ENCODE measurements at regions not wholly inside any gene's neighbourhood (a gene's known extent, or its start where the extent isn't known, plus 50 kb on each side); places are given as distances from the start of the nearest gene placed in this dataset.

- H3K9me3 ChIP-seq (ENCODE audit: low read length) = no peaks in the 10 kb centered on the region
- H3K9me2 ChIP-seq (replicated peaks; ENCODE audit: insufficient read depth, low read length) = no peaks in the 10 kb centered on the region
- H3K4me3 ChIP-seq (ENCODE audit: low read length) = no peak overlapping the region
- no peaks in the 10 kb centered on the region for H3K36me3 ChIP-seq (ENCODE audit: insufficient read depth, low read length)
- no peak overlapping the region for H3K27ac ChIP-seq (ENCODE audit: low read length)
- no peak overlapping the region for H2AFZ ChIP-seq (ENCODE audit: low read length)
- no peak for DNase-seq
- H3K27me3 ChIP-seq (ENCODE audit: low read length) = no peaks in the 10 kb centered on the region
- no peak overlapping the region for H3K4me2 ChIP-seq (ENCODE audit: low read depth, low read length, poor library complexity, severe bottlenecking)
- no peaks in the 10 kb centered on the region for H3K79me2 ChIP-seq (ENCODE audit: low read length)
- H4K20me1 ChIP-seq (ENCODE audit: insufficient read depth, low read depth, low read length) = no peaks in the 10 kb centered on the region
- H3K9ac ChIP-seq (ENCODE audit: low read length) = no peak overlapping the region
- no peaks in the 10 kb centered on the region; the same call in 1 of the 2 replicates for H3K4me1 ChIP-seq (ENCODE audit: low read length)
Observed at GRCh38 chr4:20391912-20392311, 140.2 kb downstream of the SLIT2 start.

GRCh38 chr4:20393486-20394100 lies 141.9 kb downstream of the SLIT2 start:
- no peak for DNase-seq
- H3K9ac ChIP-seq (ENCODE audit: low read length) = no peak overlapping the region
- no peaks in the 10 kb centered on the region for H3K79me2 ChIP-seq (ENCODE audit: low read length)
- no peak overlapping the region for H3K27ac ChIP-seq (ENCODE audit: low read length)
- no peaks in the 10 kb centered on the region for H4K20me1 ChIP-seq (ENCODE audit: insufficient read depth, low read depth, low read length)
- no peak overlapping the region for H2AFZ ChIP-seq (ENCODE audit: low read length)
- no peak overlapping the region for H3K4me2 ChIP-seq (ENCODE audit: low read depth, low read length, poor library complexity, severe bottlenecking)
- H3K9me2 ChIP-seq (replicated peaks; ENCODE audit: insufficient read depth, low read length) = no peaks in the 10 kb centered on the region
- H3K4me3 ChIP-seq (ENCODE audit: low read length) = no peak overlapping the region
- H3K4me1 ChIP-seq (ENCODE audit: low read length) = no peaks in the 10 kb centered on the region; the same call in 1 of the 2 replicates
- no peaks in the 10 kb centered on the region for H3K36me3 ChIP-seq (ENCODE audit: insufficient read depth, low read length)
- no peaks in the 10 kb centered on the region for H3K27me3 ChIP-seq (ENCODE audit: low read length)
- no peaks in the 10 kb centered on the region for H3K9me3 ChIP-seq (ENCODE audit: low read length)

DNA sequence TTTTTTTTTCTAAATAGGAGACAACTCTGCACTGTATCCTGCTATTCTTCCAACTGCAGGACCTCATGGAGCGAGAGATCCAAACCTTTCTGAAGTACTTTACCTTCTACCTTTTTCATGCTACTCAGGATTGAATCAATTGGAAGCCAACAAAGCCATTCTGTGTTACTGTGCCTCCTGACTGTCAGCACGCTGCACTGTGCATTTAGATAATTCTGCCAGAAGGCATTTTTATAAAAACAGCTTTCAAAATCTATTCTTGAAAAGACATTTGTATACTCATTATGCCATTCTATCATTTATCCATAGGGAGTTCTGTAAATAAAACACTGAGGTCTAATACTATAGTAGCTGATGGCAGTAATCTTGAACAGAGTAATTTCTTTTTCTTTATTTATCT lies 142.8 kb downstream of the SLIT2 start:
- H4K20me1 ChIP-seq (ENCODE audit: insufficient read depth, low read depth, low read length) = no peaks in the 10 kb centered on the region
- H3K9me2 ChIP-seq (replicated peaks; ENCODE audit: insufficient read depth, low read length) = no peaks in the 10 kb centered on the region
- no peak overlapping the region for H3K4me2 ChIP-seq (ENCODE audit: low read depth, low read length, poor library complexity, severe bottlenecking)
- no peaks in the 10 kb centered on the region for H3K36me3 ChIP-seq (ENCODE audit: insufficient read depth, low read length)
- DNase-seq = no peak
- no peaks in the 10 kb centered on the region for H3K9me3 ChIP-seq (ENCODE audit: low read length)
- H3K4me3 ChIP-seq (ENCODE audit: low read length) = no peak overlapping the region
- no peaks in the 10 kb centered on the region for H3K79me2 ChIP-seq (ENCODE audit: low read length)
- no peaks in the 10 kb centered on the region; the same call in 1 of the 2 replicates for H3K4me1 ChIP-seq (ENCODE audit: low read length)
- no peaks in the 10 kb centered on the region for H3K27me3 ChIP-seq (ENCODE audit: low read length)
- H2AFZ ChIP-seq (ENCODE audit: low read length) = no peak overlapping the region
- no peak overlapping the region for H3K9ac ChIP-seq (ENCODE audit: low read length)
- no peak overlapping the region for H3K27ac ChIP-seq (ENCODE audit: low read length)

- Histone ChIP-seq H3K9me2 (replicated peaks; ENCODE audit: insufficient read depth, low read length) (no peaks in the 10 kb centered on the region), H4K20me1 (ENCODE audit: insufficient read depth, low read depth, low read length) (no peaks in the 10 kb centered on the region), H3K79me2 (ENCODE audit: low read length) (no peaks in the 10 kb centered on the region), H3K4me1 (ENCODE audit: low read length) (no peaks in the 10 kb centered on the region; the same call in 1 of the 2 replicates), H3K4me3 (ENCODE audit: low read length) (no peak overlapping the region), H3K9me3 (ENCODE audit: low read length) (no peaks in the 10 kb centered on the region), H3K4me2 (ENCODE audit: low read depth, low read length, poor library complexity, severe bottlenecking) (no peak overlapping the region), H3K9ac (ENCODE audit: low read length) (no peak overlapping the region), H3K27me3 (ENCODE audit: low read length) (no peaks in the 10 kb centered on the region), H3K36me3 (ENCODE audit: insufficient read depth, low read length) (no peaks in the 10 kb centered on the region), H3K27ac (ENCODE audit: low read length) (no peak overlapping the region), H2AFZ (ENCODE audit: low read length) (no peak overlapping the region)
- DNase-seq = peak; percentile 70
Observed at GRCh38 chr4:20395160-20395773, 143.6 kb downstream of the SLIT2 start.

- Histone ChIP-seq H3K27me3 (ENCODE audit: low read length) (no peaks in the 10 kb centered on the region), H3K4me1 (ENCODE audit: low read length) (peaks cover 49% of the 10 kb centered on the region), H3K9ac (ENCODE audit: low read length) (peak overlapping the region; percentile 35), H3K27ac (ENCODE audit: low read length) (peak overlapping the region; percentile 96), H2AFZ (ENCODE audit: low read length) (peak overlapping the region; percentile 42; the same call in 1 of the 2 replicates), H3K4me2 (ENCODE audit: low read depth, low read length, poor library complexity, severe bottlenecking) (peak overlapping the region; percentile 65), H4K20me1 (ENCODE audit: insufficient read depth, low read depth, low read length) (no peaks in the 10 kb centered on the region), H3K36me3 (ENCODE audit: insufficient read depth, low read length) (no peaks in the 10 kb centered on the region), H3K79me2 (ENCODE audit: low read length) (no peaks in the 10 kb centered on the region), H3K9me2 (replicated peaks; ENCODE audit: insufficient read depth, low read length) (0 out of 2 replicates have a peak, but pooled peaks cover 3% of the 10 kb centered on the region), H3K9me3 (ENCODE audit: low read length) (no peaks in the 10 kb centered on the region), H3K4me3 (ENCODE audit: low read length) (peak overlapping the region; percentile 42; the same call in 1 of the 2 replicates)
- DNase-seq = peak; percentile 77
Observed at GRCh38 chr4:20403290-20403689, 151.6 kb downstream of the SLIT2 start.

- Histone ChIP-seq H3K9me3 (ENCODE audit: low read length) (no peaks in the 10 kb centered on the region), H3K27me3 (ENCODE audit: low read length) (no peaks in the 10 kb centered on the region)
Observed at GRCh38 chr4:20403846-20404245, 152.1 kb downstream of the SLIT2 start.

GRCh38 chr4:20408611-20409010 lies 156.9 kb downstream of the SLIT2 start:
- peak overlapping the region; percentile 47 for H3K4me2 ChIP-seq (ENCODE audit: low read depth, low read length, poor library complexity, severe bottlenecking)
- peak overlapping the region; percentile 23; the same call in 1 of the 2 replicates for H3K4me3 ChIP-seq (ENCODE audit: low read length)
- H4K20me1 ChIP-seq (ENCODE audit: insufficient read depth, low read depth, low read length) = no peaks in the 10 kb centered on the region
- no peaks in the 10 kb centered on the region for H3K27me3 ChIP-seq (ENCODE audit: low read length)
- peak overlapping the region; percentile 44 for H2AFZ ChIP-seq (ENCODE audit: low read length)
- no peaks in the 10 kb centered on the region for H3K9me2 ChIP-seq (replicated peaks; ENCODE audit: insufficient read depth, low read length)
- H3K79me2 ChIP-seq (ENCODE audit: low read length) = no peaks in the 10 kb centered on the region
- H3K9me3 ChIP-seq (ENCODE audit: low read length) = no peaks in the 10 kb centered on the region
- H3K9ac ChIP-seq (ENCODE audit: low read length) = peak overlapping the region; percentile 37
- DNase-seq = peak; percentile 58
- H3K4me1 ChIP-seq (ENCODE audit: low read length) = peaks cover 33% of the 10 kb centered on the region
- peak overlapping the region; percentile 88 for H3K27ac ChIP-seq (ENCODE audit: low read length)
- no peaks in the 10 kb centered on the region for H3K36me3 ChIP-seq (ENCODE audit: insufficient read depth, low read length)

More at GRCh38 chr4:20403846-20404245, 152.1 kb downstream of the SLIT2 start:
- peaks cover 54% of the 10 kb centered on the region for H3K4me1 ChIP-seq (ENCODE audit: low read length)
- H4K20me1 ChIP-seq (ENCODE audit: insufficient read depth, low read depth, low read length) = no peaks in the 10 kb centered on the region
- H3K9me2 ChIP-seq (replicated peaks; ENCODE audit: insufficient read depth, low read length) = 0 out of 2 replicates have a peak, but pooled peaks cover 3% of the 10 kb centered on the region
- peak overlapping the region; percentile 24; the same call in 1 of the 2 replicates for H2AFZ ChIP-seq (ENCODE audit: low read length)
- peak overlapping the region; percentile 15; the same call in 1 of the 2 replicates for H3K9ac ChIP-seq (ENCODE audit: low read length)
- no peak for DNase-seq
- H3K4me2 ChIP-seq (ENCODE audit: low read depth, low read length, poor library complexity, severe bottlenecking) = peak overlapping the region; percentile 65
- H3K36me3 ChIP-seq (ENCODE audit: insufficient read depth, low read length) = no peaks in the 10 kb centered on the region
- peak overlapping the region; percentile 96 for H3K27ac ChIP-seq (ENCODE audit: low read length)
- no peaks in the 10 kb centered on the region for H3K79me2 ChIP-seq (ENCODE audit: low read length)
- no peak overlapping the region for H3K4me3 ChIP-seq (ENCODE audit: low read length)

DNA sequence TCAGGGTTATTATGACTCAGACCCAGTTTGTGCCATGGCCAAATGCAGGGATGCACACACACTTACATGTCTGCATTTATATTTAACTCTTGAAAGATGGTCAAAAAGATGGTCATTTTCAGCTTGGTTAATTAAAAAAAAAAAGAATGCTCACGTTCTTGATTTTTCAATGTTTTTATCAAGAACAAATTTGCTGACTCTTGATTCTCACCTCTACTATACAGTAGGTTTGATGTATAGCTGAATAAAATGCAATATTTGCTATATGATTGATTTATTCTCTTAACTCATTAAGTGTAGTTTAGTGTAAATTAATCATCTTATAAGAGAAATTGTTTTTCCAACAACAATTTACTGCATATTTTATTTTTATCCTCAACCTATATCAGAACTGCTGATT lies 160.4 kb downstream of the SLIT2 start:
- Histone ChIP-seq H3K9me3 (ENCODE audit: low read length) (no peaks in the 10 kb centered on the region), H3K4me1 (ENCODE audit: low read length) (peaks cover 27% of the 10 kb centered on the region), H3K36me3 (ENCODE audit: insufficient read depth, low read length) (no peaks in the 10 kb centered on the region), H3K79me2 (ENCODE audit: low read length) (no peaks in the 10 kb centered on the region), H3K9ac (ENCODE audit: low read length) (no peak overlapping the region), H3K9me2 (replicated peaks; ENCODE audit: insufficient read depth, low read length) (no peaks in the 10 kb centered on the region), H4K20me1 (ENCODE audit: insufficient read depth, low read depth, low read length) (no peaks in the 10 kb centered on the region), H3K27me3 (ENCODE audit: low read length) (no peaks in the 10 kb centered on the region), H2AFZ (ENCODE audit: low read length) (0 out of 2 replicates have a peak overlapping the region, but pooled peaks have one; percentile 43), H3K4me3 (ENCODE audit: low read length) (no peak overlapping the region), H3K4me2 (ENCODE audit: low read depth, low read length, poor library complexity, severe bottlenecking) (no peak overlapping the region), H3K27ac (ENCODE audit: low read length) (no peak overlapping the region)
- DNase-seq = peak; percentile 35
